DOHH2 (cell line): ENCODE measurements at regions not wholly inside any gene's neighbourhood (a gene's known extent, or its start where the extent isn't known, plus 50 kb on each side); places are given as distances from the start of the nearest gene placed in this dataset.

Source experiments
- CTCF ChIP-seq: fragments of 200-600 bp; sonication (generic); IDR thresholded peaks from one replicate; pipeline ENCODE4 v1.5.1; 2014; ENCODE audit warnings: antibody characterized with exemption, mild to moderate bottlenecking, low read depth, low read length; ENCODE audit not compliant: poor library complexity, severe bottlenecking
- EZH2phosphoT487 ChIP-seq: fragments of 200-600 bp; sonication (generic); IDR thresholded peaks from 2 replicates; pipeline ENCODE4 v1.6.1; 2017; ENCODE audit warnings: borderline replicate concordance, mild to moderate bottlenecking, antibody characterized with exemption, low read length, moderate library complexity, mixed read lengths

DNA sequence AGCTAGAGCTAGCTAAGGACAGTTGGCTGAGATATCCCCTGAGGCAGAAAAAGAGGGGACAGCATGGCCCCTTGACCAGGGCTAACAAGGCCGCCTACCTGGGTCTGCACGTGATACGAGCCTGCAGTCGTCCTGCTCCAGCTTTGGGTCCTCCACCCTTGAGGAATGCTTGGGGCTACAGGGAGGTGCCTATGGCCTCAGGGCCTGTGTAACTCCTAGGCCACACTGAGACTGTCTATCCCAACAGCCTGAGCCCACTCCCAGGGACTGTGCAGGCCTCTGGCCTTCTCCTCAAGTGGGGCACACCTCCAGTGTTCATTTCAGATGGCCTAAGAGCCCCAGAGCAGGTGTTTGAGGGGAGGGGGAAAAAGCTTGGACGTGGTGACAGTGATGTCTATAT, 136.7 kb upstream of the SATB2 start:
- no peak for TF ChIP-seq CTCF
- TF ChIP-seq EZH2phosphoT487: no peak
